Parathyroid adenoma (tissue), 2 donors: ENCODE measurements at regions not wholly inside any gene's neighbourhood (a gene's known extent, or its start where the extent isn't known, plus 50 kb on each side); places are given as distances from the start of the nearest gene placed in this dataset.

Source experiments
- H2AFZ ChIP-seq: fragments of 300-600 bp; sonication (generic); one replicate; pipeline ENCODE4 v1.7.0; 2017; ENCODE audit warnings: antibody characterized with exemption, mild to moderate bottlenecking
- H3K27ac ChIP-seq: fragments of 300-600 bp; sonication (generic); one replicate; pipeline ENCODE4 v1.7.0; 2017
- H3K27me3 ChIP-seq: fragments of 300-600 bp; sonication (generic); one replicate; pipeline ENCODE4 v1.7.0; 2017; ENCODE audit warnings: low read length; ENCODE audit not compliant: control insufficient read depth, insufficient read depth
- H3K36me3 ChIP-seq: fragments of 300-600 bp; sonication (generic); one replicate; pipeline ENCODE4 v1.7.0; 2017; ENCODE audit warnings: low read length; ENCODE audit not compliant: control insufficient read depth, insufficient read depth
- H3K4me1 ChIP-seq: fragments of 300-600 bp; sonication (generic); one replicate; pipeline ENCODE4 v1.7.0; 2017; ENCODE audit warnings: control low read depth
- H3K4me2 ChIP-seq: fragments of 300-600 bp; sonication (generic); one replicate; pipeline ENCODE4 v1.7.0; 2017; ENCODE audit warnings: low read length
- H3K4me3 ChIP-seq: fragments of 300-600 bp; sonication (generic); one replicate; pipeline ENCODE4 v1.7.0; 2017; ENCODE audit warnings: low read depth, low read length
- H3K79me2 ChIP-seq: fragments of 300-600 bp; sonication (generic); one replicate; pipeline ENCODE4 v1.7.0; 2017; ENCODE audit warnings: control low read depth
- H3K9ac ChIP-seq: fragments of 300-600 bp; sonication (generic); one replicate; pipeline ENCODE4 v1.7.0; 2017; ENCODE audit warnings: mild to moderate bottlenecking
- H3K9me3 ChIP-seq: fragments of 300-600 bp; sonication (generic); one replicate; pipeline ENCODE4 v1.7.0; 2017; ENCODE audit warnings: low read length; ENCODE audit not compliant: control insufficient read depth
- TF ChIP-seq, protein P1 (sequence below): fragments of 300-600 bp; sonication (generic); IDR thresholded peaks from one replicate; pipeline ENCODE4 v1.7.0; 2017; ENCODE audit warnings: antibody characterized with exemption, mild to moderate bottlenecking
- donor health status: primary hyperparathyroidism.

DNA sequence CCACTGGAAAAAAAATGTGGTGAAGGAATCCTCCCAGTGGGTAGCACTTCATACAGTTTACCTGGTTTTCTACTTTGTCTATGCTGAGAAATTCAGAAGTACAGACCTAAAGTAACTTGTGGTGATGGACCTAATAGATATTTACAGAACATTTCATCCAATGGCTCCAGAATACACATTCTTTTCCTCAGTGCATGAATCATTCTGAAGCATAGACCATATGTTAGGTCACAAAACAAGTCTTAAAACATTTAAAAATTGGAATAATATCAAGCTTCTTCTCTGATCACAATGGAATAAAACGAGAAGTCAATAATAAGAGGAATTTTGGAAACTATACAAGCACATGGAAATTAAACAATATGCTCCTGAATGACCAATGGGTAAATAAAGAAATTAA, 450.1 kb upstream of the INTU start:
- Histone ChIP-seq H3K4me1 (peaks cover 4% of the 10 kb centered on the region), H3K36me3 (no peaks in the 10 kb centered on the region), H3K79me2 (no peaks in the 10 kb centered on the region), H3K9ac (no peak overlapping the region), H2AFZ (no peak overlapping the region), H3K27ac (no peak overlapping the region), H3K27me3 (no peaks in the 10 kb centered on the region), H3K9me3 (no peaks in the 10 kb centered on the region), H3K4me3 (no peak overlapping the region), H3K4me2 (no peak overlapping the region)
- TF ChIP-seq, protein P1, sequence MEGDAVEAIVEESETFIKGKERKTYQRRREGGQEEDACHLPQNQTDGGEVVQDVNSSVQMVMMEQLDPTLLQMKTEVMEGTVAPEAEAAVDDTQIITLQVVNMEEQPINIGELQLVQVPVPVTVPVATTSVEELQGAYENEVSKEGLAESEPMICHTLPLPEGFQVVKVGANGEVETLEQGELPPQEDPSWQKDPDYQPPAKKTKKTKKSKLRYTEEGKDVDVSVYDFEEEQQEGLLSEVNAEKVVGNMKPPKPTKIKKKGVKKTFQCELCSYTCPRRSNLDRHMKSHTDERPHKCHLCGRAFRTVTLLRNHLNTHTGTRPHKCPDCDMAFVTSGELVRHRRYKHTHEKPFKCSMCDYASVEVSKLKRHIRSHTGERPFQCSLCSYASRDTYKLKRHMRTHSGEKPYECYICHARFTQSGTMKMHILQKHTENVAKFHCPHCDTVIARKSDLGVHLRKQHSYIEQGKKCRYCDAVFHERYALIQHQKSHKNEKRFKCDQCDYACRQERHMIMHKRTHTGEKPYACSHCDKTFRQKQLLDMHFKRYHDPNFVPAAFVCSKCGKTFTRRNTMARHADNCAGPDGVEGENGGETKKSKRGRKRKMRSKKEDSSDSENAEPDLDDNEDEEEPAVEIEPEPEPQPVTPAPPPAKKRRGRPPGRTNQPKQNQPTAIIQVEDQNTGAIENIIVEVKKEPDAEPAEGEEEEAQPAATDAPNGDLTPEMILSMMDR = no peak

DNA sequence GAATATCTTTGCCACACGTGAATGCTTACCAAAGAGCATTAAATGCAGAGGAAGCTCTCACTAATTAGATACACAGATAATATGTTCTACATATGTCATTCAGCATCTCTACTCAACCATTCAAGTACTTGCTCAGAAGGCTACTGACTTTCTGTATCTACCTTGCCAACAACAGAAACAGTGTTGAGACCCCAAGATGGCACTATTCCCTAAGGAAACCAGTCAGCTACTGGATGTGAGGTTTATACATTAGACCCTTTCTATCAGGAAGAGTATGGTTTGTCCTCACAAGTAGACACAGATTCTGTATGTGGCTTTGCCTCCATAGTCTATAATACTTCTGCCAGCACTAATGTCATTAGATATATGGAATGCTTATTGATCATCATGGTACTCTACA, 443.9 kb upstream of the INTU start:
- no peak overlapping the region for H3K4me3 ChIP-seq
- H3K4me2 ChIP-seq = no peak overlapping the region
- no peaks in the 10 kb centered on the region for H3K27me3 ChIP-seq
- no peaks in the 10 kb centered on the region for H3K79me2 ChIP-seq
- no peaks in the 10 kb centered on the region for H3K36me3 ChIP-seq
- no peak overlapping the region for H3K27ac ChIP-seq
- H3K4me1 ChIP-seq = no peaks in the 10 kb centered on the region
- H3K9me3 ChIP-seq = no peaks in the 10 kb centered on the region
- H2AFZ ChIP-seq = no peak overlapping the region
- no peak overlapping the region for H3K9ac ChIP-seq
- TF ChIP-seq, protein P1 = no peak

DNA sequence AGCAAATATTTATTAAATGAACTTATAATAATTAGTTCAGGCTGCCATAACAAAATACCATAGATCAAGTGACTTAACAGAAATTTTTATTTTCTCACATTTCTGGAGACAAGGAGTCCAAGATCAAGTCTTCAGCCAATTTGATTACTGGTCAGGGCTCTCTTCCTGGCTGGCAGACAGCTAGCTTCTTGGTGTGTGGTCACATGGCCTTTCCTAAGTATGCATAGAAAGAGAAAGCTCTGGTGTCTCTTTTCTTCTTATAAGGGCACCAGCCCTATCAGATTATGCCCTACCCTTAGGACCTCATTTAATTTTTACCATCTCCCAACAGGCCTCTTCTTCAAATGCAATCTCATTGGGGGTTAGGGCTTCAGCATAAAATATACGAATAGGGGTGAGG, 438.5 kb upstream of the INTU start:
- no peaks in the 10 kb centered on the region for H3K9me3 ChIP-seq
- no peaks in the 10 kb centered on the region for H3K36me3 ChIP-seq
- H3K4me2 ChIP-seq = no peak overlapping the region
- no peak overlapping the region for H2AFZ ChIP-seq
- no peak overlapping the region for H3K9ac ChIP-seq
- H3K79me2 ChIP-seq = no peaks in the 10 kb centered on the region
- no peak overlapping the region for H3K27ac ChIP-seq
- H3K4me3 ChIP-seq = no peak overlapping the region
- no peaks in the 10 kb centered on the region for H3K4me1 ChIP-seq
- H3K27me3 ChIP-seq = no peaks in the 10 kb centered on the region
- TF ChIP-seq, protein P1 = no peak

DNA sequence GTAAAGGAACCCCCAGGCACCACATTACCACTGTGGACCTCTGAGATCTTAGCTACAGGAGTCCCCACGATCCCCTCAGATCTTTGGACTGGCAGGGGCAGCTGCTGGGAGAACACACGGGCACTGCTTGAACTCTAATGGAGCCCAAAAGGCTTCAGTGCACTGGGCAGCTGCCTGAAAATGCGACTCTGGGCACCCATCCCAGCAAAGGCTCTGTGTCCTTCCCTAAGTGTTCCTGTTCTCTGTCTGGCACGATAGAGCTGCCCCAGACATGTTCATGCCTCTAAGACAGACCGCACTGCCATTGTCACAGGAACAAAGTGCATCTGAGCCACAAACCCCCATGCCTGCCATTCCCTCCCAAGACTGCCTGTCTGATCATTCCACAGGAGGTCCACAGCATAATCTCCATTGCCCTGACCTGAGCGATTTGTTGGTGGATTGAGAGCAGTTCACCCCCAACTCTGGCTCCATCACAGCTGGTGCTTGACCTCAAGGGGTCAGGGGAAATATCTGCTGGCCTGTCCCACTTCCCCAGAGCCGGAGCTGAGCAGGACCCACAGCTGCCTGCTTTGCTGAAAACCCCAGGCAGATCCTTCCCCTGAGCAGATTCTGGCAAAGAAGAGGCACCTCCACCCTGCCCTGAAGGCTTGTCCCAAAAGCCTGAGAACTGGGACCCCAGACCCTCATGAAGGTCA, 436.0 kb upstream of the INTU start:
- Histone ChIP-seq H3K4me3 (no peak overlapping the region), H3K9me3 (no peaks in the 10 kb centered on the region), H3K27ac (no peak overlapping the region), H3K4me1 (no peaks in the 10 kb centered on the region), H2AFZ (no peak overlapping the region), H3K27me3 (no peaks in the 10 kb centered on the region), H3K9ac (no peak overlapping the region), H3K79me2 (no peaks in the 10 kb centered on the region), H3K4me2 (no peak overlapping the region), H3K36me3 (no peaks in the 10 kb centered on the region)
- TF ChIP-seq, protein P1 = no peak

DNA sequence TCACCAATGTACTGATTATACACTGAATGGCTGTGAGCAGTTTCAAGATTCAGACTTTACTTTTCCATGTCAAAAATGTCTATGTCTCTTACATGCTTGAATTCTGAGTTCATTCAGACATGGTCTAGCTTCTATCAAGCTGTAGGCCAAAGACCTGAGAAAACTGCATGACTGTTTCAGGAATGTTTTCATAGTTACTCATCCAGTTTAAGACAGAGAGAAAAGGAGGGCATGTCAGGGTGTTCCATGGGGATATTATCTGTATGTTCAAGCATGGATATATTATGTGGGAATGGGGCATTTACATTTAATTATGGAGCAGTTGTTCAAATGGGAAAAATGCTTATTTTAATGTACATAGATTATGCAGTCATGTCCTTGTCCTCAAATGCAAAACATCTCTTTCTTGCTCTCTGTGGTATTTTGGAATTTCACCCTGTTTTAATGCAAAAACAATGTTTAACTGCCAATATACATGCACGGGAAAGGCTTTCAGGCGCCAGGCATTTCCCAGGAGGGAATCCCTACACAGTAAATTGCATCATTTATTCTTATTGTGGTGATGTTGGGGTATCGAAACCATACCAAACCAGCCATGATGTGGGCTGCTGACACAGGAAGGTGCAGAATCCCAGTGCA, 429.1 kb upstream of the INTU start:
- Histone ChIP-seq H3K4me1 (no peaks in the 10 kb centered on the region), H3K9me3 (no peaks in the 10 kb centered on the region), H3K79me2 (no peaks in the 10 kb centered on the region), H3K27me3 (no peaks in the 10 kb centered on the region), H3K27ac (no peak overlapping the region), H3K9ac (no peak overlapping the region), H3K4me3 (no peak overlapping the region), H2AFZ (no peak overlapping the region), H3K4me2 (no peak overlapping the region), H3K36me3 (no peaks in the 10 kb centered on the region)
- TF ChIP-seq, protein P1 = no peak
